Right lobe of liver (tissue), 4 donors: ENCODE measurements at regions not wholly inside any gene's neighbourhood (a gene's known extent, or its start where the extent isn't known, plus 50 kb on each side); places are given as distances from the start of the nearest gene placed in this dataset.

Source experiments
- POLR2A ChIP-seq: fragments of 450-650 bp; IDR thresholded peaks from one replicate; pipeline ENCODE4 v1.6.1; 2017; ENCODE audit warnings: antibody characterized with exemption, mild to moderate bottlenecking
- TF ChIP-seq, protein P1 (sequence below), 4 donors: fragments of 200-600 bp in 3 of 4; fragments of 450-650 bp in 1 of 4; IDR thresholded peaks; one replicate each; pipeline versions ENCODE4 v1.5.1 to v1.8.0; 2016 to 2022; ENCODE audit warnings: antibody characterized with exemption in 4 of 4, mild to moderate bottlenecking in 2 of 4
- donor health status: DM: no; HTN: no; CAD: no.
- donor health status: DM: no; HTN: no; CAD: no.
- donor health status: DM: no; HTN: yes; CAD: no.

DNA sequence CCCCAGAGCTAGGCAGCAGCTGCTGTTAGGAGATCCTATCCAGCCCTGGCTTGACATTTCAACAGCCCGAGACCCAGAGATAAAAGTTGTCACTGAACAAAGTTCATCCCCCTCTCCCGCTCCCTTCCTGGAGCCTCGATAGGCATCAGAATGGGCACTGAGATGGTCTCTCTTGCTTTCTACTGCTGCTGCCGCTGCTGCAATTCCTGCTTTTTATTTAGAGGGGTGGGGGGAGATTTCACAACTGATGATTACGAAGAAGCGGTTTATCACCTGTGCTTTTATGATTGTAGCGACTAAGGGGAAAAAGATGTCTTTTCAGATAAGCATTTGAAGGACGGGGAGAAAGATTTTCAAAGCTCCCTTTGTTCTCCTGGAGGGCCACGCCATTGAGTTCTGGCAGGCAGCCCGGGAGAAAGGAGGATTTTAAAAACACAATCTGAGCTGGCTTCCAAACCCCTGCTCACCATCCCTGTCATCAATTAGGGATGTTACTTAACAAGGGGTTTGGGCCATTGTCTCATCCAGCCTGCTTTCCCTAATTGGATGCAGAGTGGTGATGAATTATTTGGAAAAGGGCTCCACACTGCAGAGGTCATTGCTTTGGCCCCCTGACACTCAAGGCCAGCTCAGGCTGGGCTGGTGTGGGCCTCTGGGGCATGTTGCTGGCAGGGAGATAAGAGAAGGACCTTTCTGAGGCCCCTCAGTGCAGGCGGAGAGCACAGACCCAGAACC, 344.7 kb downstream of the BUD13 start:
- TF ChIP-seq, protein P1, sequence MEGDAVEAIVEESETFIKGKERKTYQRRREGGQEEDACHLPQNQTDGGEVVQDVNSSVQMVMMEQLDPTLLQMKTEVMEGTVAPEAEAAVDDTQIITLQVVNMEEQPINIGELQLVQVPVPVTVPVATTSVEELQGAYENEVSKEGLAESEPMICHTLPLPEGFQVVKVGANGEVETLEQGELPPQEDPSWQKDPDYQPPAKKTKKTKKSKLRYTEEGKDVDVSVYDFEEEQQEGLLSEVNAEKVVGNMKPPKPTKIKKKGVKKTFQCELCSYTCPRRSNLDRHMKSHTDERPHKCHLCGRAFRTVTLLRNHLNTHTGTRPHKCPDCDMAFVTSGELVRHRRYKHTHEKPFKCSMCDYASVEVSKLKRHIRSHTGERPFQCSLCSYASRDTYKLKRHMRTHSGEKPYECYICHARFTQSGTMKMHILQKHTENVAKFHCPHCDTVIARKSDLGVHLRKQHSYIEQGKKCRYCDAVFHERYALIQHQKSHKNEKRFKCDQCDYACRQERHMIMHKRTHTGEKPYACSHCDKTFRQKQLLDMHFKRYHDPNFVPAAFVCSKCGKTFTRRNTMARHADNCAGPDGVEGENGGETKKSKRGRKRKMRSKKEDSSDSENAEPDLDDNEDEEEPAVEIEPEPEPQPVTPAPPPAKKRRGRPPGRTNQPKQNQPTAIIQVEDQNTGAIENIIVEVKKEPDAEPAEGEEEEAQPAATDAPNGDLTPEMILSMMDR (IDR thresholded peaks at IDR 0.05) = no peak
- TF ChIP-seq POLR2A = no peak
